ENCODE measurements at regions not wholly inside any gene's neighbourhood (a gene's known extent, or its start where the extent isn't known, plus 50 kb on each side); places are given as distances from the start of the nearest gene placed in this dataset.

DNA sequence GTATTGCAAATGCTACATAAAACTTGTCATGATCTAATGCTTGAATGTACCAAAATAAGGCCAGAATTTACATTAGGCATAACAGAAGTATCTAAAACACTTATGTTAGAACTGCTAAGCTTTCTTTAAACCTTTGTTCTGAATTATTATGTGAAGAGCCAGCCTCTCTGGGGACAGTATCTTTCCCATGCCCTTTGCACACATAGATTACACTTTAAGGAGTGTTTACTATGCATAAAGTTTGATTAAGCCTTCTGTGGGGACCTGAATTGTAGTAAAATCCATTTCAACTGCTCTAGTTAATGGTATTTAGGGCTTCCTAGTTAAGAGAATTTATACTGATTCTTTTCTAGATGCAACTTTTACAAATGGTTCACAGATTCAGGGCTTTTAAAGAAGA is 444.7 kb downstream of the IPMK start:
- TF ChIP-seq, protein P1, sequence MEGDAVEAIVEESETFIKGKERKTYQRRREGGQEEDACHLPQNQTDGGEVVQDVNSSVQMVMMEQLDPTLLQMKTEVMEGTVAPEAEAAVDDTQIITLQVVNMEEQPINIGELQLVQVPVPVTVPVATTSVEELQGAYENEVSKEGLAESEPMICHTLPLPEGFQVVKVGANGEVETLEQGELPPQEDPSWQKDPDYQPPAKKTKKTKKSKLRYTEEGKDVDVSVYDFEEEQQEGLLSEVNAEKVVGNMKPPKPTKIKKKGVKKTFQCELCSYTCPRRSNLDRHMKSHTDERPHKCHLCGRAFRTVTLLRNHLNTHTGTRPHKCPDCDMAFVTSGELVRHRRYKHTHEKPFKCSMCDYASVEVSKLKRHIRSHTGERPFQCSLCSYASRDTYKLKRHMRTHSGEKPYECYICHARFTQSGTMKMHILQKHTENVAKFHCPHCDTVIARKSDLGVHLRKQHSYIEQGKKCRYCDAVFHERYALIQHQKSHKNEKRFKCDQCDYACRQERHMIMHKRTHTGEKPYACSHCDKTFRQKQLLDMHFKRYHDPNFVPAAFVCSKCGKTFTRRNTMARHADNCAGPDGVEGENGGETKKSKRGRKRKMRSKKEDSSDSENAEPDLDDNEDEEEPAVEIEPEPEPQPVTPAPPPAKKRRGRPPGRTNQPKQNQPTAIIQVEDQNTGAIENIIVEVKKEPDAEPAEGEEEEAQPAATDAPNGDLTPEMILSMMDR (IDR thresholded peaks at IDR 0.05) = no peak
- no peak for TF ChIP-seq POLR2A (IDR thresholded peaks at IDR 0.05)
- TF ChIP-seq POLR2AphosphoS5 (IDR thresholded peaks at IDR 0.05) = no peak
- TF ChIP-seq EP300 (IDR thresholded peaks at IDR 0.05) = no peak

Data from sigmoid colon (tissue), 4 donors.